Mesenchymal stem cell (in vitro differentiated cells and primary cell): ENCODE measurements at regions not wholly inside any gene's neighbourhood (a gene's known extent, or its start where the extent isn't known, plus 50 kb on each side); places are given as distances from the start of the nearest gene placed in this dataset.

Source experiments
- DNase-seq: peaks from one replicate; pipeline ENCODE4 v3.0.0-alpha.2; 2013
- H2AFZ ChIP-seq: one replicate; pipeline ENCODE4 v1.6.1; 2013; ENCODE audit warnings: low read depth, mild to moderate bottlenecking, control low read depth, inconsistent platforms, low read length, moderate library complexity
- H2AK5ac ChIP-seq: 2 replicates; pipeline ENCODE4 v1.6.1; 2013; ENCODE audit warnings: low read length, moderate library complexity, mild to moderate bottlenecking, inconsistent platforms; ENCODE audit not compliant: severe bottlenecking
- H2BK120ac ChIP-seq: one replicate; pipeline ENCODE4 v1.6.1; 2013; ENCODE audit warnings: low read depth, mild to moderate bottlenecking, inconsistent platforms, low read length, moderate library complexity
- H2BK12ac ChIP-seq, 2 experiments: one replicate each; pipeline ENCODE4 v1.6.1; 2013; ENCODE audit warnings: inconsistent platforms in 2 of 2, low read length in 2 of 2, mild to moderate bottlenecking in 2 of 2, moderate library complexity in 2 of 2, control low read depth in 1 of 2
- H2BK15ac ChIP-seq: one replicate; pipeline ENCODE4 v1.6.1; 2013; ENCODE audit warnings: mild to moderate bottlenecking, low read depth, inconsistent platforms; ENCODE audit not compliant: poor library complexity, severe bottlenecking
- H2BK5ac ChIP-seq: 2 replicates; pipeline ENCODE4 v1.6.1; 2013; ENCODE audit warnings: low read depth, mild to moderate bottlenecking, low read length, control low read depth, inconsistent platforms; ENCODE audit not compliant: poor library complexity, severe bottlenecking
- H3K14ac ChIP-seq, 2 experiments: one replicate each; pipeline ENCODE4 v1.6.1; 2013; ENCODE audit warnings: inconsistent platforms in 2 of 2, low read length in 2 of 2, control low read depth in 1 of 2, mild to moderate bottlenecking in 1 of 2, moderate library complexity in 1 of 2
- H3K18ac ChIP-seq, 2 experiments: one replicate each; pipeline ENCODE4 v1.6.1; 2013; ENCODE audit warnings: inconsistent platforms in 2 of 2, low read length in 2 of 2, control low read depth in 1 of 2, low read depth in 1 of 2, mild to moderate bottlenecking in 1 of 2
- H3K23ac ChIP-seq, 2 experiments: one replicate each; pipeline ENCODE4 v1.6.1; 2013; ENCODE audit warnings: inconsistent platforms in 2 of 2, low read length in 2 of 2, mild to moderate bottlenecking in 2 of 2, moderate library complexity in 2 of 2, control low read depth in 1 of 2
- H3K27ac ChIP-seq: 2 replicates; pipeline ENCODE4 v1.5.1; 2013; ENCODE audit warnings: mild to moderate bottlenecking, moderate library complexity, low read length, control low read depth, inconsistent platforms; ENCODE audit not compliant: poor library complexity, severe bottlenecking
- H3K27me3 ChIP-seq, 2 experiments: 2 replicates each; pipeline versions ENCODE4 v1.6.1 to v1.7.0; 2013; ENCODE audit warnings: low read length in 2 of 2, mild to moderate bottlenecking in 2 of 2, moderate library complexity in 2 of 2, control low read depth in 1 of 2, inconsistent platforms in 1 of 2; ENCODE audit not compliant: control insufficient read depth in 1 of 2, insufficient read depth in 1 of 2
- H3K36me3 ChIP-seq, 2 experiments: 2 replicates each; pipeline versions ENCODE4 v1.6.1 to v1.7.0; 2013; ENCODE audit warnings: low read length in 2 of 2, control low read depth in 1 of 2, inconsistent platforms in 1 of 2, low read depth in 1 of 2, mild to moderate bottlenecking in 1 of 2; ENCODE audit not compliant: insufficient read depth in 2 of 2, control insufficient read depth in 1 of 2
- H3K4ac ChIP-seq, 2 experiments: one replicate each; pipeline ENCODE4 v1.6.1; 2013; ENCODE audit warnings: inconsistent platforms in 2 of 2, low read length in 2 of 2, mild to moderate bottlenecking in 2 of 2, moderate library complexity in 2 of 2, control low read depth in 1 of 2, low read depth in 1 of 2
- H3K4me1 ChIP-seq: 2 replicates; pipeline ENCODE4 v1.6.1; 2013; ENCODE audit warnings: low read depth, low read length, control low read depth; ENCODE audit not compliant: control insufficient read depth, insufficient read depth
- H3K4me2 ChIP-seq: 2 replicates; pipeline ENCODE4 v1.6.1; 2013; ENCODE audit warnings: low read length, mild to moderate bottlenecking, inconsistent platforms; ENCODE audit not compliant: poor library complexity, severe bottlenecking
- H3K4me3 ChIP-seq, 2 experiments: 2 replicates each; pipeline versions ENCODE4 v1.5.1 to v1.7.0; 2013; ENCODE audit warnings: low read length in 2 of 2, mild to moderate bottlenecking in 2 of 2, control low read depth in 1 of 2, low read depth in 1 of 2; ENCODE audit not compliant: insufficient read depth in 1 of 2
- H3K79me1 ChIP-seq: replicated peaks from 2 replicates; pipeline ENCODE4 v1.6.1; 2013; ENCODE audit warnings: mild to moderate bottlenecking, control low read depth, low read length, inconsistent platforms; ENCODE audit not compliant: poor library complexity, severe bottlenecking
- H3K9ac ChIP-seq: 2 replicates; pipeline ENCODE4 v1.7.0; 2013; ENCODE audit warnings: mild to moderate bottlenecking, low read length, moderate library complexity
- H3K9me3 ChIP-seq: 2 replicates; pipeline ENCODE4 v1.7.0; 2013; ENCODE audit warnings: mild to moderate bottlenecking, low read length; ENCODE audit not compliant: control insufficient read depth
- H4K8ac ChIP-seq: one replicate; pipeline ENCODE4 v1.6.1; 2013; ENCODE audit warnings: inconsistent platforms, mild to moderate bottlenecking, low read length, moderate library complexity
- H4K91ac ChIP-seq: one replicate; pipeline ENCODE4 v1.6.1; 2013; ENCODE audit warnings: mild to moderate bottlenecking, low read length, inconsistent platforms
- WGBS: methylation state at CpG from one replicate; pipeline ENCODE4 v1.1.7; 2013; ENCODE audit warnings: mixed read lengths; 5-methylcytosine and 5-hydroxymethylcytosine counted together

GRCh38 chr12:64968989-64969819 lies 144.8 kb downstream of the TBC1D30 start:
- peaks cover 12% of the 10 kb centered on the region for H3K9me3 ChIP-seq
- H3K14ac ChIP-seq, result no peak overlapping the region
- peaks cover 0 to 13% of the 10 kb centered on the region in 2 experiments for H3K27me3 ChIP-seq
- H2BK120ac ChIP-seq, result peak overlapping the region; percentile 34
- peak overlapping the region; percentile 64 for H3K27ac ChIP-seq
- no peak overlapping the region for H3K4me2 ChIP-seq
- no peak overlapping the region for H3K4me3 ChIP-seq
- H3K4me1 ChIP-seq, result no peaks in the 10 kb centered on the region
- H2AK5ac ChIP-seq, result no peak overlapping the region
- H3K79me1 ChIP-seq, result no peaks in the 10 kb centered on the region
- no peak overlapping the region for H3K9ac ChIP-seq
- H2BK12ac ChIP-seq, result no peak overlapping the region
- H3K23ac ChIP-seq, result no peak overlapping the region
- no peak overlapping the region for H4K91ac ChIP-seq
- no peak overlapping the region for H2BK15ac ChIP-seq
- peak; percentile 43 for DNase-seq
- no peak overlapping the region for H4K8ac ChIP-seq
- no peak overlapping the region for H2AFZ ChIP-seq
- no peak overlapping the region for H3K4ac ChIP-seq
- no peak overlapping the region for H3K18ac ChIP-seq
- peak overlapping the region; percentile 24 for H2BK5ac ChIP-seq
- H3K36me3 ChIP-seq, result no peaks in the 10 kb centered on the region

GRCh38 chr12:64976131-64976530 lies 145.0 kb downstream of the WIF1 start:
- Histone ChIP-seq H3K9me3 (peaks cover 2% of the 10 kb centered on the region), H3K27ac (no peak overlapping the region), H2BK12ac (no peak overlapping the region), H2BK15ac (no peak overlapping the region), H3K14ac (no peak overlapping the region), H3K18ac (no peak overlapping the region), H3K4me1 (no peaks in the 10 kb centered on the region), H2AFZ (no peak overlapping the region), H3K4ac (no peak overlapping the region), H3K4me3 (no peak overlapping the region), H4K8ac (no peak overlapping the region), H4K91ac (no peak overlapping the region), H3K4me2 (no peak overlapping the region), H2BK120ac (no peak overlapping the region), H2AK5ac (no peak overlapping the region), H3K36me3 (no peaks in the 10 kb centered on the region), H3K9ac (no peak overlapping the region), H2BK5ac (no peak overlapping the region), H3K79me1 (no peaks in the 10 kb centered on the region), H3K27me3 (peaks cover 0 to 18% of the 10 kb centered on the region in 2 experiments), H3K23ac (no peak overlapping the region)
- no peak for DNase-seq

GRCh38 chr12:64983771-64984278 lies 137.3 kb downstream of the WIF1 start:
- no peak overlapping the region for H4K8ac ChIP-seq
- H2BK12ac ChIP-seq, result no peak overlapping the region
- no peak overlapping the region for H3K23ac ChIP-seq
- no peak overlapping the region for H2BK5ac ChIP-seq
- H3K27ac ChIP-seq, result no peak overlapping the region
- no peak overlapping the region for H2BK120ac ChIP-seq
- H3K4ac ChIP-seq, result no peak overlapping the region
- no peak overlapping the region for H2AFZ ChIP-seq
- peaks cover 0 to 5% of the 10 kb centered on the region in 2 experiments for H3K27me3 ChIP-seq
- H3K9me3 ChIP-seq, result peaks cover 27% of the 10 kb centered on the region
- H3K36me3 ChIP-seq, result no peaks in the 10 kb centered on the region
- no peaks in the 10 kb centered on the region for H3K79me1 ChIP-seq
- H3K14ac ChIP-seq, result no peak overlapping the region
- H3K4me2 ChIP-seq, result no peak overlapping the region
- no peak overlapping the region for H4K91ac ChIP-seq
- H2BK15ac ChIP-seq, result no peak overlapping the region
- no peak overlapping the region for H3K4me3 ChIP-seq
- no peak overlapping the region for H3K9ac ChIP-seq
- no peak for DNase-seq
- H2AK5ac ChIP-seq, result no peak overlapping the region
- no peaks in the 10 kb centered on the region for H3K4me1 ChIP-seq
- WGBS, result 74% methylated on average over 3 of the region's 3 CpGs
- H3K18ac ChIP-seq, result no peak overlapping the region

DNA sequence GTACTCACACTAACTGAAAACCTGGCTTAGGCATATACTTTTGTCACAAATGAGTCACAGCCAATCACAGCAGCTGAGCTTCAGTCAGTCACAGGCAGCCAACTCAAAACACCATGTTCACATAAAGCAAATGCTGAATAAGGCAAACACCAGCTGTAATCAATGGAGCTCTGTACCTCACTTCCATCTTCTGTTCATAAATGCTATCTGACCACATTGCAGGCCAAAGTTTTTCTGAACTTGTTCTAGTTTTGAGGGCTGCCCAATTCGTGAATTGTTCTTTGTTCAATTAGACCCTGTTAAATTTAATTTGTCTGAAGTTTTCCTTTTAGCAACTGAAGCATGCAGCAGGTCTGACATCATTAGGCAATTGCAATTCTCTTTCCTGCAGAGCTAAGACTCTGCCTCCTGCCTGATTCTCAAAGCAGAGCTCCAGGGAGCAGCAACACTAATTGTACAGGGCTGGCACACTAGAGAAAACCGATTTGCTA lies 129.9 kb downstream of the WIF1 start:
- no peak overlapping the region for H2BK15ac ChIP-seq
- H2AK5ac ChIP-seq, result no peak overlapping the region
- H3K23ac ChIP-seq, result no peak overlapping the region
- no peak for DNase-seq
- H2BK12ac ChIP-seq, result no peak overlapping the region
- no peak overlapping the region for H3K4ac ChIP-seq
- no peak overlapping the region for H3K4me2 ChIP-seq
- no peak overlapping the region for H2BK5ac ChIP-seq
- H4K91ac ChIP-seq, result no peak overlapping the region
- no peak overlapping the region for H3K18ac ChIP-seq
- peaks cover 13 to 16% of the 10 kb centered on the region in 2 experiments for H3K27me3 ChIP-seq
- H3K36me3 ChIP-seq, result no peaks in the 10 kb centered on the region
- no peaks in the 10 kb centered on the region for H3K79me1 ChIP-seq
- no peak overlapping the region for H3K4me3 ChIP-seq
- no peaks in the 10 kb centered on the region for H3K4me1 ChIP-seq
- peaks cover 6% of the 10 kb centered on the region for H3K9me3 ChIP-seq
- no peak overlapping the region for H3K9ac ChIP-seq
- H3K14ac ChIP-seq, result no peak overlapping the region
- WGBS, result 36% methylated on average over 1 of the region's 2 CpGs
- no peak overlapping the region for H4K8ac ChIP-seq
- H2BK120ac ChIP-seq, result no peak overlapping the region
- no peak overlapping the region for H3K27ac ChIP-seq
- H2AFZ ChIP-seq, result no peak overlapping the region
